Left lung (tissue), 4 donors: ENCODE measurements at regions not wholly inside any gene's neighbourhood (a gene's known extent, or its start where the extent isn't known, plus 50 kb on each side); places are given as distances from the start of the nearest gene placed in this dataset.

Experiments
- ATAC-seq: fragments of 200-7000 bp; cut with Tn5 transposase; one replicate; pipeline ENCODE4 v1.9.1; 2020; ENCODE audit warnings: moderate library complexity
- DNase-seq, 4 donors: peaks; one replicate each; pipeline ENCODE4 v3.0.0-alpha.2; 2013 to 2020
- H3K27ac ChIP-seq, 2 donors: fragments of 200-600 bp; sonication (generic) in 1 of 2; one replicate each; pipeline versions ENCODE4 v1.5.0 to v1.8.0; 2020 to 2021
- H3K27me3 ChIP-seq, 2 donors: fragments of 200-600 bp; sonication (generic) in 1 of 2; one replicate each; pipeline versions ENCODE4 v1.5.0 to v1.8.0; 2020 to 2021
- H3K36me3 ChIP-seq, 2 donors: fragments of 200-600 bp; sonication (generic) in 1 of 2; one replicate each; pipeline versions ENCODE4 v1.5.0 to v1.8.0; 2020 to 2021
- H3K4me1 ChIP-seq, 2 donors: fragments of 200-600 bp; one replicate each; pipeline ENCODE4 v1.8.0; 2021
- H3K4me3 ChIP-seq, 2 donors: fragments of 200-600 bp; sonication (generic) in 1 of 2; one replicate each; pipeline versions ENCODE4 v1.5.0 to v1.8.0; 2020 to 2021; ENCODE audit warnings: mild to moderate bottlenecking in 1 of 2
- H3K9me3 ChIP-seq, 2 donors: fragments of 200-600 bp; sonication (generic) in 1 of 2; one replicate each; pipeline versions ENCODE4 v1.5.0 to v1.8.0; 2020 to 2021
- intact Hi-C, 2 donors: fragments of 100-400 bp; cut with DNase I; formaldehyde crosslinking; loops; one replicate each; pipeline versions ENCODE4 v1.11.2 to v1.14.2; 2022
- TF ChIP-seq, protein P1 (sequence below), 2 donors: fragments of 200-600 bp; sonication (generic) in 1 of 2; IDR thresholded peaks; one replicate each; pipeline versions ENCODE4 v1.5.0 to v1.8.0; 2021; ENCODE audit warnings: antibody characterized with exemption in 2 of 2
- donor health status: DM: no; HTN: yes; CAD: no.
- donor health status: DM: no; HTN: no; CAD: no.

DNA sequence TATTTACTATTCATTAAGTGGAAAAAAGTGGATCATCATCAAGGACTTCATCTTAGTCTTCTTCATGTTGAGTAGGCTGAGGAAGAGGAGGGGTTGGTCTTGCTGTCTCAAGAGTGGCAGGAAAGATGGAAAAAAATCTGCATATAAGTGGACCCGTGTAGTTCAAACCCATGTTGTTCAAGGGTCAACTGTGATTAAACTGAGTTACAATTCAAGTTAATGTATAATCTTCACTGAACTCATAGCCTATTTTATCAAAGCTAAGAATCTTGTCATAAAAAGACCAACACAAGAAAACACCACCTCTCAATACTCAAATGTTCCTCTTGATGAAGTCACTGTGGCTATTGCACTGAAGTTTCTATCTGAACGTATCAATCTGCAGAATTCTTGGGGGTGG is 260.2 kb downstream of the FNDC1 start:
- intact Hi-C loops, result no loop called here
- TF ChIP-seq, protein P1, sequence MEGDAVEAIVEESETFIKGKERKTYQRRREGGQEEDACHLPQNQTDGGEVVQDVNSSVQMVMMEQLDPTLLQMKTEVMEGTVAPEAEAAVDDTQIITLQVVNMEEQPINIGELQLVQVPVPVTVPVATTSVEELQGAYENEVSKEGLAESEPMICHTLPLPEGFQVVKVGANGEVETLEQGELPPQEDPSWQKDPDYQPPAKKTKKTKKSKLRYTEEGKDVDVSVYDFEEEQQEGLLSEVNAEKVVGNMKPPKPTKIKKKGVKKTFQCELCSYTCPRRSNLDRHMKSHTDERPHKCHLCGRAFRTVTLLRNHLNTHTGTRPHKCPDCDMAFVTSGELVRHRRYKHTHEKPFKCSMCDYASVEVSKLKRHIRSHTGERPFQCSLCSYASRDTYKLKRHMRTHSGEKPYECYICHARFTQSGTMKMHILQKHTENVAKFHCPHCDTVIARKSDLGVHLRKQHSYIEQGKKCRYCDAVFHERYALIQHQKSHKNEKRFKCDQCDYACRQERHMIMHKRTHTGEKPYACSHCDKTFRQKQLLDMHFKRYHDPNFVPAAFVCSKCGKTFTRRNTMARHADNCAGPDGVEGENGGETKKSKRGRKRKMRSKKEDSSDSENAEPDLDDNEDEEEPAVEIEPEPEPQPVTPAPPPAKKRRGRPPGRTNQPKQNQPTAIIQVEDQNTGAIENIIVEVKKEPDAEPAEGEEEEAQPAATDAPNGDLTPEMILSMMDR (IDR thresholded peaks at IDR 0.05), result no peak
- Histone ChIP-seq H3K4me1 (no peaks in the 10 kb centered on the region), H3K27ac (no peak overlapping the region), H3K4me3 (no peak overlapping the region), H3K27me3 (no peaks in the 10 kb centered on the region), H3K9me3 (peaks cover 0 to 27% of the 10 kb centered on the region in 2 donors), H3K36me3 (no peaks in the 10 kb centered on the region)
- no peak for DNase-seq
- no peak for ATAC-seq

DNA sequence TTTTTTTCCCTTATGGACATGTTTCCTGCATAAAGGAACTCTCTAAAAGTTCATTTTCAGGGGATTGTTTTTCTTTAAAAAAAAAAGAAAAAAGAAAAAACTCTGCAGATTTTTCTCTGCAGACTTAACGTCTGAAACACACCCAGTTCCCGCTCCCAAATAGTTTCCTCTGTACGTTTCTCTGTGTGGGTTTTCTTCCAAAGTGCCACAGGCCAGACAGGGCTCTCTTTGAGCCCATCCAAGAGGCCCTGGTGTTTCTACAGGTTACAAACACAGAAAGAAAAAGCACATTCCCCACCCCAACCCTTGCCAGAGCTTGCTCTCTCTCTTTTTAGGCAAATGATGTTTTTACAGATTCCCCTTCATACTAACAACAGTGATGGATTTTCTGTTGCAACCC is 258.6 kb downstream of the FNDC1 start:
- ATAC-seq, result no peak
- intact Hi-C loops, result no loop called here
- H3K9me3 ChIP-seq, result peaks cover 0 to 11% of the 10 kb centered on the region in 2 donors
- no peaks in the 10 kb centered on the region for H3K4me1 ChIP-seq
- no peak overlapping the region for H3K27ac ChIP-seq
- H3K4me3 ChIP-seq, result no peak overlapping the region
- H3K27me3 ChIP-seq, result no peaks in the 10 kb centered on the region
- DNase-seq, result no peak
- H3K36me3 ChIP-seq, result no peaks in the 10 kb centered on the region
- TF ChIP-seq, protein P1 (IDR thresholded peaks at IDR 0.05), result no peak

DNA sequence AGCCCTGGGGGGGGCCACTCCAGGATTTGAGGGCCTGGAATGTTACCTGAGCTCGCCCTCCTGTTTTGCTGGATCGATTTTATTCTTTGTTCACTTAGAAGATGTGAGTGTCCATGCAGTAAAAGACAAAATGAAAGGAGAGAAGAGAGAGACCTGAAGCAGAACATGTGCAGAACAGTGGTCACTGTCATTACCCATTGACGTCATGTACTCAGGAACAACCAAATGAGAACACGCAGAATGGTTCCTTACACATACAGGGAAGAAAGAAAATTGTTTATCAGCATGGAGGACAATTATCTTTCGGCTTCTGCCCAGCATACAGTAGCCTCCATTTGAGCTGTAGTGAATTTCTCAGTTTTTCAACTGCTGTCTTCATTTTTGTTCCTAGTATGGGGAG is 258.1 kb downstream of the FNDC1 start:
- ATAC-seq, result no peak
- intact Hi-C loops, result no loop called here
- Histone ChIP-seq H3K4me3 (no peak overlapping the region), H3K9me3 (peaks cover 0 to 6% of the 10 kb centered on the region in 2 donors), H3K27me3 (no peaks in the 10 kb centered on the region), H3K36me3 (no peaks in the 10 kb centered on the region), H3K27ac (no peak overlapping the region), H3K4me1 (no peaks in the 10 kb centered on the region)
- TF ChIP-seq, protein P1 (IDR thresholded peaks at IDR 0.05), result no peak
- DNase-seq, result no peak

DNA sequence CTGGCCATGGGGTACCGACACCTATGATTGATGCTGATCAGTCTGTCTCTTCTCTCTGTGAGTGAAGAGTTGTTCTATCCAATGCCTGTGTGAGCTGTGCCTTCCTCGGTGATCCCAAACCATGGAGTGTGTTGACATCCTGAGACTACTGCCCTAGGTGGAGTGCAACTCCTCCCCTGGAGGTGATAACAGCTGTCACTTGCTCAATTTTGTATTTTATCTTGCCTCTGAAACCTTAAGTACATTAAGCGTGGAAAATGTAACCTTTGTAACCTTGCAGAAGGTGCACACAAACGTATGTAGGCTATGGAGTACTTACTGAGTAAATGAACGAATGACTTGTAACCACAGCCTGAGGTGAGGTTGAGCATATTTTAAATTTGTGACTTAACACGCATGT is 256.2 kb downstream of the FNDC1 start:
- Histone ChIP-seq H3K9me3 (no peaks in the 10 kb centered on the region), H3K4me1 (no peaks in the 10 kb centered on the region), H3K27me3 (no peaks in the 10 kb centered on the region), H3K4me3 (no peak overlapping the region), H3K27ac (no peak overlapping the region), H3K36me3 (no peaks in the 10 kb centered on the region)
- TF ChIP-seq, protein P1 (IDR thresholded peaks at IDR 0.05), result no peak
- intact Hi-C loops, result no loop called here
- DNase-seq (no peak), ATAC-seq (no peak)

DNA sequence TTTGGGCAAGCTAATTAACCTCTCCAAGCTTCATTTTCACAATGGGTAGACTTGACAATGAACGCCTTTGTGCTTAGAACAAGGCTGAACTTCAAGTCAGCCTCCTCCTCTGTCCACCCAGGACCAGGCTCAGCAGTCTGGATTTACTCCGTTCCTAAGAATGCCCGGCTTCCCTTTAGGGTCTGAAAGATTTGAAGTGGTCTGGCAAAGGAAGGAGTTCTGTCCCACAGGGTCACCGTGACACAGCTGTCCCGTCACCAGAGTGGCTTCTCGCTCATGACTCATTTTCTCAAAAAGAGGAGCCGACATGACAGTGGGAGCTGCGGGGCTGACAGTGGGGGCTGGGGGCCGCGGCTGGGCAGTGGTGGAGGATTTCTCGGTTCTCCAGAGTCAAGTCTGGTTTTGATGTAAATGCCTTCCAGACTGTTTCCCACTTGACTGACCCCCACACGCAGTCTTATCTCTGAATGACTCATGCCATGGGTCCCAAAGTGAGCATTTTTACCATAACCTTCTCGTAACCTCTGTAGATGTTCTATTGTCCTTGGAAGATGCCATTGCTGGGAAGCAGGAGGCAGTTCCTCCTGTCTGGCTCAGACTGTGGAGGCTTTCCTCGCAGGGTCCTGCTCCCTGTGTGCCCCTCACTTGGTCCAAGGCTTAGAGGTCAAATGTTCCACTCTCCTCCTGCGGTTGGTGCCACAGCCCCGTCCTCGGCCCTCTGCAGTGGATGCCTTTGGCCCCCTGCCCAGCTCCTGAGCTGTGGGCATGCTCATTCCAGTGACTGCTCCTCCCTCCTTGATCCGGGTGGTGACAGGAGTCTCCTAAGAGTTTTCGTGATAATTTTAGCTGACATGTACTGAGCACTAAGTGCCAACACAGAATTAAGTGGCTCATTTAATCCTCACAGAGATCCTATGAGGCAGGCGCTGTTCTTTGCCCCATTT is 253.1 kb downstream of the FNDC1 start:
- Histone ChIP-seq H3K36me3 (no peaks in the 10 kb centered on the region), H3K9me3 (no peaks in the 10 kb centered on the region), H3K27me3 (no peaks in the 10 kb centered on the region), H3K27ac (no peak overlapping the region), H3K4me3 (no peak overlapping the region), H3K4me1 (no peaks in the 10 kb centered on the region)
- TF ChIP-seq, protein P1 (IDR thresholded peaks at IDR 0.05), result no peak
- DNase-seq, result no peak
- ATAC-seq, result no peak
- intact Hi-C loops, result no loop called here
